Posterior vena cava (tissue), 2 donors: ENCODE measurements at regions not wholly inside any gene's neighbourhood (a gene's known extent, or its start where the extent isn't known, plus 50 kb on each side); places are given as distances from the start of the nearest gene placed in this dataset.
"Not testable (repeated sequence)": the region's sequence is repeated elsewhere in the genome, so short reads cannot be mapped to it uniquely, and the experiment has no call there.

Source experiments
- DNase-seq: peaks from one replicate; pipeline ENCODE4 v3.0.0-alpha.2; 2020; ENCODE audit warnings: low spot score
- intact Hi-C, 2 donors: fragments of 100-400 bp; cut with DNase I; formaldehyde crosslinking; loops; one replicate each; pipeline versions ENCODE4 v1.14.1 to v1.14.2; 2022 to 2023
- donor health status: DM: yes; HTN: yes; CAD: no.
- donor health status: DM: yes; HTN: yes; CAD: no.

- no peak for DNase-seq
- intact Hi-C loops = no loop called here
Observed at GRCh38 chr13:72657379-72657778, 70.0 kb downstream of the MZT1 start.

DNA sequence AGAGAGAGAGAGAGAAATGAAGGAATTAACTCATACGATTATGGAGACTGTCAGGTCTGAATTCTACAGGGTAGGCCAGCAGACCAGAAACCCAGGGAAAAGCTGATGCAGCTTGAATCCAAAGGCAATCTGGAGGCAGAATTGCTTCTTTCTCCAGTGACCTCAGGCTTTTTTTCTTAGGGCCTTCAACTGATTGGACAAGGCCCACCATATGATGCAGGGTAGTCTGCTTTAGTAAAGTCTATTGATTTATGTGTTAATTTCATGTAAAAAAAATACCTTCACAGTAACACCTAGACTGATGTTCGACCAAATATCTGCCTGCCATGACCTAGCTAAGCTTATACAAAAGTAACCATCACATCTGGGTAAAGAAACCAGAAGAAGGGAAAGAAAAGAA is 71.1 kb downstream of the MZT1 start:
- DNase-seq = no peak
- intact Hi-C loops = no loop called here

- DNase-seq = no peak
- intact Hi-C loops = no loop called here
Observed at GRCh38 chr13:72653506-72653905, 73.9 kb downstream of the MZT1 start.

- DNase-seq = no peak
- intact Hi-C loops = loop anchor here in 1 of 2 donors (1.0 kb wide), 1 partner anchor 9 kb away; no protein-coding TSS in a partner anchor
Observed at GRCh38 chr13:72652681-72653080, 74.7 kb downstream of the MZT1 start.

- intact Hi-C loops = no loop called here
- no peak for DNase-seq
Observed at GRCh38 chr13:72651144-72651543, 76.3 kb downstream of the MZT1 start.

DNA sequence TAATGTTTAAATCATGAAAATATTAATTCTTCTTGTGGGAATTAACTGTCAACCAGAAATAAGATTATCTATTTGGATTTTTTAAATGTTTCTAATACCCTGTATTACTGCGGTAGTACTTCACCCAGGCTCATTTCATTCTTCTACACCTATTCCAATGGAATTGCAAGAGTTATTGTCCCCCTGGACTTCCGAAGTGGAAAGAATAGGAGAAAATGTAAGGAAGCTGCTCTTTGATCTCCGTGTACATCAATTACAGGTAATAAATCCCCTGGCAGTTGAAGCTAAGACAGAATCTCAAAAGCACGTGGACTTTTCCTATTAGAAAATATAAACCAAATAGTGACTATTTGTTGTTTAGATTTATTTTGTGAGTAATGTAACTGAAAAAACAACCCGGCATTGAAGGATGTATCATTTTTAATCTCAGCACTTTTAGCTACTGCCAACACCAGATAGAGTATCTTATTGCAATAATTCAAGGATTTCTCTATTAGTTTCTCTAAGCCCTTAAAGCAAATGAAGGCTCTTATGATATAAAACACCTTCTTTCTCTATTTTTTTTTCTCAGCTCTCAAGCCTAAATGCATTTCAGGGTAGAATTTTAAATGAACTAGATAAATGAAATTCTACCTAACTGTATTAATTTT is 77.3 kb downstream of the MZT1 start:
- intact Hi-C loops = no loop called here
- DNase-seq = no peak

DNA sequence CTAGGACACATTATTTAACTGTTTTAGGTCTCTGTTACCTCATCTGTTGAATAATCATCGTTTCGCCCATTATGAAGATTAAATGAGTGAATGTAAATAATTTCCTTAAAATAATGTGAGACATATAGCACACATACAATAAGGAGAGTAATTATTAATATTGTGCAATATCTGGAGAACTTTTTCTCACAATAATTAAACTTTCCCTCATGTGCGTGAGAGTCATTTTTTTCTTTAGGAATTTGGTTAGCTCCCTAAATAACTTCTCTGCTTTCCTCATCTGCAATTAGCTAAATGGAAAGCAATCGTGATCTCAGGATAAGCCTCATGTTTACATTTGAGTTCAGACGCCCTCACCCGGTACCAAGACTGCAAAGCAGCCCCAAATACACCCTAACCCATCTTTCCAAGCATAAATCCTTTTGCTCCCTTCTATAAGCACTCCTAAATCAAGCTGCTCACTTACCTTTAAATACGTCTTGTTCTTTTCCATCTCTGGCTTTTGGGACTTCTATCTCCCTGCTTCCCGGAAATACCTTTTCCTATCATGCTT is 78.8 kb downstream of the MZT1 start:
- DNase-seq = no peak
- intact Hi-C loops = no loop called here

- no peak for DNase-seq
- intact Hi-C loops = no loop called here
Observed at GRCh38 chr13:72647422-72647821, 80.0 kb downstream of the MZT1 start.

- no peak for DNase-seq
- intact Hi-C loops = no loop called here
Observed at GRCh38 chr13:72645521-72645920, 81.9 kb downstream of the MZT1 start.

- intact Hi-C loops = loop anchor here in 1 of 2 donors (1.0 kb wide), 1 partner anchor 9 kb away; no protein-coding TSS in a partner anchor
- DNase-seq = no peak
Observed at GRCh38 chr13:72643311-72643989, 84.0 kb downstream of the MZT1 start.

- no peak for DNase-seq
- intact Hi-C loops = loop anchor here in 1 of 2 donors (5.0 kb wide), 1 partner anchor 483 kb away; no protein-coding TSS in a partner anchor
Observed at GRCh38 chr13:72639377-72639776, 88.1 kb downstream of the MZT1 start.

DNA sequence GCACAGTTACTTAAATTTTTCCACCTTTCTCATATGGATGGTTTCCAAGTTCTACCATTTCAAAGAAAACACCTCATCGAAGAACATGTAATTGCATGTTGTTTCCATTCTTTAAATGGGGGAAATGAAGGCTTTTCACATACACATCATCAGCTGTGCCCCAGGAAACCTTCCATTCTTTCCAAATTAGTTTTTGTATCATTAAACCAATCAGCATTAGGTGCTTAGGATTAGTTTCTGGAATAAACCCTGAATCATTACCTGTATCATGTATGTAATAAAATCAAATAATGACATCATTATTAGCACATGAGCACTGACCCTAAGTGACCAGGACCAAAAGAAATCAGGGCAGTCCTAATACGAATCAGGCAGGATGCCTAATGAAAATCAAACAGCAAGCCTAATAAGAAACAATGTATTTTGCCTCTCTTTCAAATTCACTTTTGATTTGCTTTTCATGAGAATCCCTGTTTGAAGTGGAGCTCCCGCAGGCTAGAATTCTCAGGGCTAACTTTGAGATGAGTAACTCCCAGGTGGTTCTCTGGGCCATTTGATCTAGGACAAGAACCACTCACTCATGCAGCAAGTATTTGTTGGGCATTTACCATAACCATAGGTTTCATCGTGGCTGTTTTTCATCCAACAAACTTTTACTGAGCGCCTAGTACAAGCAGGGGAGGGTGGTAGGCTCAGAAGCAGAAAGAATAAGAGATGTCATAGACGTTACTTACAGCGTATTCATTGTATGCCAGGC is 89.2 kb downstream of the MZT1 start:
- intact Hi-C loops = loop anchor here in 1 of 2 donors (5.0 kb wide), 1 partner anchor 484 kb away; no protein-coding TSS in a partner anchor
- no peak for DNase-seq

- no peak for DNase-seq
- intact Hi-C loops = loop anchor here in 1 of 2 donors (2.0 to 5.0 kb wide), 2 partner anchors 55 to 485 kb away; no protein-coding TSS in a partner anchor
Observed at GRCh38 chr13:72637561-72637960, 89.9 kb downstream of the MZT1 start.

GRCh38 chr13:72634859-72635258 is 92.6 kb downstream of the MZT1 start:
- intact Hi-C loops = loop anchor here in 1 of 2 donors (5.0 kb wide), 1 partner anchor 487 kb away; no protein-coding TSS in a partner anchor
- no peak for DNase-seq

DNA sequence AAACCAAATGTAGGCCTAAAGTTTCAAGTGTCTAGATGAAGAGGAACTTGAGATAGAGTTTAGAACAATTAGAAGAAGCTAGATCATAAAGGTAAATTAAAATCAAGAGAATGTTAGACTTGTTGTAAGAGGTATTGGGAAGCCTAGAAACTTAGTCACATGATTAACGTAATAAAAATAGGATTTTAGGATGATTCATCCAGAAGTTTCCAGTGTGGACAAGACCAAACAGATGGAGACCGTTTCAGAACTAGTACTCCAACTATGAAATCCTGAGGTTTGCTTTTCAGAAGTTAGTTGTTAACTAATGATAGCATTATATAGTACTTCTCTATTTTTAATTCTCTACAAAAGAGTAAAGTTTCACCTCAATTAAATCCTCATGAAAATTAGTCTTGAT is 104.9 kb downstream of the MZT1 start:
- DNase-seq = no peak
- intact Hi-C loops = no loop called here

GRCh38 chr13:72620874-72621273 is 106.6 kb downstream of the MZT1 start:
- intact Hi-C loops = no loop called here
- no peak for DNase-seq

DNA sequence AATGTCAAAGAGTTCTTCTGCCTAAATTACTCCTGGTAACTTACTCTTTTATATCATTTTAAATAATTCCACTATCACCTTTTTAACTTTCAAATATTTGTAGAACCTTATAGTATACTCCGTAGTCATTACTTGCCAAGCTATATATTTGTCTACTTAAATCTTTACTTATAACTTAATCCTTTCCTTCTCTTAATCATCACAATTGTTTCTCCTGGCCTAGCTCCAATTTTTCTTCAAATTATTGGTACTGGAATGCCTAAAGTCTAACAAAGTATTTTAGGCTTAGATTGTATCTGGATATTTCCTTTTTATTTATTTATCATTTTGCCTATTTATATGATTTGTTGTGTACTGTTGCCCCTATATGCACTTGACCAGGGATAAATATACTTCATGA is 109.5 kb downstream of the MZT1 start:
- intact Hi-C loops = no loop called here
- DNase-seq = no peak

DNA sequence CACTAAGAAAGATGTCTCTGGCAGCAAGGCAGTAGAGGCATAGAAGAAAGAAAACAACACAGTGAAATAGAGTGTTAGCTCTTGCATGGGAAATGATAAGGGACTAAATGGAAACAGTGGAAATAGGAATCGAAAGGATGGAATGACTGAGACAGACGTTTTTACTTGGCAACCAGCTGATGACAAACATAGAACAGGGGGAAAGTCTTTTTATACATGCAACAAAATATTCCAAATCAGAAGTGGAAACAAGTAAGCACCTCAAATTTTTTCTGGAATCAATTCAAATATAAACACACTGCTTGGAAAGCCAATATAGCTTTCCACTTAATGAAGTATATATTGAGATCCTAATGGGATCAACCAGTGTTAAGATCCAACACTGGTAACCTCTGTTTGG is 110.2 kb downstream of the MZT1 start:
- DNase-seq = no peak
- intact Hi-C loops = no loop called here

DNA sequence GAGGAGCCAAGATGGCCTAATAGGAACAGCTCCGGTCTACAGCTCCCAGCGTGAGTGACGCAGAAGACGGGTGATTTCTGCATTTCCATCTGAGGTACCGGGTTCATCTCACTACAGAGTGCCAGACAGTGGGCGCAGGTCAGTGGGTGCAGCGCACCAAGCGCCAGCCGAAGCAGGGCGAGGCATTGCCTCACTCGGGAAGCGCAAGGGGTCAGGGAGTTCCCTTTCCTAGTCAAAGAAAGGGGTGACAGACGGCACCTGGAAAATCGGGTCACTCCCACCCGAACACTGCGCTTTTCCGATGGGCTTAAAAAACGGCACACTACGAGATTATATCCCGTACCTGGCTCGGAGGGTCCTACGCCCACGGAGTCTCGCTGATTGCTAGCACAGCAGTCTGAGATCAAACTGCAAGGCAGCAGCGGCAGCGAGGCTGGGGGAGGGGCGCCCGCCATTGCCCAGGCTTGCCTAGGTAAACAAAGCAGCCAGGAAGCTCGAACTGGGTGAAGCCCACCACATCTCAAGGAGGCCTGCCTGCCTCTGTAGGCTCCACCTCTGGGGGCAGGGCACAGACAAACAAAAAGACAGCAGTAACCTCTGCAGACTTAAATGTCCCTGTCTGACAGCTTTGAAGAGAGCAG is 117.1 kb downstream of the MZT1 start:
- DNase-seq, intact Hi-C loops: not testable (repeated sequence)
